Stomach (tissue), 4 donors: ENCODE measurements at regions not wholly inside any gene's neighbourhood (a gene's known extent, or its start where the extent isn't known, plus 50 kb on each side); places are given as distances from the start of the nearest gene placed in this dataset.

ENCODE experiments used
- CTCF ChIP-seq, 7 experiments: fragments of 450-650 bp in 4 of 7; fragments of 200-600 bp in 3 of 7; sonication (generic) in 3 of 7; IDR thresholded peaks; one replicate each; pipeline ENCODE4 v1.5.1; 2016 to 2019; ENCODE audit warnings: antibody characterized with exemption in 7 of 7, control low read depth in 2 of 7, mild to moderate bottlenecking in 1 of 7
- EP300 ChIP-seq: sonication (generic); formaldehyde crosslinking; IDR thresholded peaks from one replicate; pipeline ENCODE4 v1.6.1; 2017; ENCODE audit warnings: antibody characterized with exemption
- POLR2A ChIP-seq, 4 donors: fragments of 450-650 bp; IDR thresholded peaks; one replicate each; pipeline ENCODE4 v1.6.1; 2016; ENCODE audit warnings: antibody characterized with exemption in 4 of 4, control low read depth in 2 of 4, mild to moderate bottlenecking in 1 of 4, moderate library complexity in 1 of 4

GRCh38 chr12:69055706-69056105 lies 122.7 kb upstream of the CPM start:
- TF ChIP-seq CTCF (IDR thresholded peaks at IDR 0.05), result no peak
- TF ChIP-seq POLR2A (IDR thresholded peaks at IDR 0.05), result no peak
- no peak for TF ChIP-seq EP300
